ENCODE measurements at regions not wholly inside any gene's neighbourhood (a gene's known extent, or its start where the extent isn't known, plus 50 kb on each side); places are given as distances from the start of the nearest gene placed in this dataset.

DNA sequence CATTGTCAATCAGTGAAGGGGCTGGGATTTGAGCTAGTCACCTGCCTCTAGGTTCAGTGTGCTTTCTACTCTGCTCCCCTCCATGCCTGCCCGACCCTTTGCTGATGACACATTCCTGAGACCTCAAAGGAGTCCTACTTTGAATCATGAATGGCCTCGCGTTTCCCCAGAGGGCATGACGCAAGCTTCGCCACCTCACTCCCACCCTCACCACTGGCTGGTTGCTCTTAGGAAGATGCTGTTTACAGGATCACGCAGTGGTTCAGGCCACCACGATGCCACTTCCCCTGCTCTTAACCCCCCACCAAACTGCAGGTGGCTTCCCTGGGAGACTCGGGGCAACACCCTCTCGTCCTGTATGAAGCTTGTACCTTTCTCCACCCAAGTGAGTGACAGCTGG, 62.9 kb upstream of the B3GAT1 start:
- TF ChIP-seq POLR2AphosphoS5 (IDR thresholded peaks at IDR 0.05): no peak
- TF ChIP-seq, protein P1, sequence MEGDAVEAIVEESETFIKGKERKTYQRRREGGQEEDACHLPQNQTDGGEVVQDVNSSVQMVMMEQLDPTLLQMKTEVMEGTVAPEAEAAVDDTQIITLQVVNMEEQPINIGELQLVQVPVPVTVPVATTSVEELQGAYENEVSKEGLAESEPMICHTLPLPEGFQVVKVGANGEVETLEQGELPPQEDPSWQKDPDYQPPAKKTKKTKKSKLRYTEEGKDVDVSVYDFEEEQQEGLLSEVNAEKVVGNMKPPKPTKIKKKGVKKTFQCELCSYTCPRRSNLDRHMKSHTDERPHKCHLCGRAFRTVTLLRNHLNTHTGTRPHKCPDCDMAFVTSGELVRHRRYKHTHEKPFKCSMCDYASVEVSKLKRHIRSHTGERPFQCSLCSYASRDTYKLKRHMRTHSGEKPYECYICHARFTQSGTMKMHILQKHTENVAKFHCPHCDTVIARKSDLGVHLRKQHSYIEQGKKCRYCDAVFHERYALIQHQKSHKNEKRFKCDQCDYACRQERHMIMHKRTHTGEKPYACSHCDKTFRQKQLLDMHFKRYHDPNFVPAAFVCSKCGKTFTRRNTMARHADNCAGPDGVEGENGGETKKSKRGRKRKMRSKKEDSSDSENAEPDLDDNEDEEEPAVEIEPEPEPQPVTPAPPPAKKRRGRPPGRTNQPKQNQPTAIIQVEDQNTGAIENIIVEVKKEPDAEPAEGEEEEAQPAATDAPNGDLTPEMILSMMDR (IDR thresholded peaks at IDR 0.05): no peak

Measured in prostate gland (tissue), 2 donors.